Stimulated activated CD8-positive, alpha-beta memory T cell treated with anti-CD3 and anti-CD28 coated beads, Interleukin-4, amount 100 ng/mL, for 48 hours (primary cell): ENCODE measurements at regions not wholly inside any gene's neighbourhood (a gene's known extent, or its start where the extent isn't known, plus 50 kb on each side); places are given as distances from the start of the nearest gene placed in this dataset.

ENCODE experiments used
- DNase-seq: peaks from one replicate; pipeline ENCODE4 v3.0.0-alpha.2; 2020

DNA sequence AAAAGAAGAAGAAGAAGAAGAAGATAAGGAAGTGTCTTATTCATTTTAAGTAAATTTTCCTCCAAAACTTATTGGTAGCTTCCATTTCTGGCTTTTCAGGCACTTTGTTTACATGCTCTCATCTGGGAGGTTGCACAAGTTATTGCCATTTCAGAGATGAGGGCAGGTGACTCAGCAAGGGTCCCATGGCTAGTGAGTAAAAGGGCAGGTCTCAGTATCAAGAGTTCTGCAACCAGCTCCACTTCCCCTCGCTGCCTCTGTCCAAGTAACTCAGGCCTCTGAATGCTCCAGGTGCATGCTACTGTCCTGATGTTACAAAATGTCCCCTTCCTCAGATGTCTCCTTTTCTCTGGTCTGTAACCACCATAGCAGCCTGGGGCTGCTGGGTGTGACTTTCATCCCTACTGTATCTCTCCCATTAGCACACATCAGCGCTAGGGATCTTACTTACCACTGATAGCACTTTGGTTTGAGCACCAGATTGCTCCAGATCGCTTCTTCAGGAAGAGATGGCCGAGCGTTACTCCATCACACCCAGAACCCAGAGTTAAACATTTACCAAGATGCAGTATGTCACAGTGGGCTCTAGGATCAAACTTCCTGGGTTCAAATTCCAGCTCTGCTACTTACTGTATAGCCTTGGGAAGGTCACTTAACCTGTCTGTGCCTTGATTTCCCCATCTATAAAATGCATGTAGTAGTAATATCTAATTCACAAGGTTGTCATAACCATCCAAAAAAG, 57.4 kb upstream of the LAPTM4A start:
- no peak for DNase-seq

DNA sequence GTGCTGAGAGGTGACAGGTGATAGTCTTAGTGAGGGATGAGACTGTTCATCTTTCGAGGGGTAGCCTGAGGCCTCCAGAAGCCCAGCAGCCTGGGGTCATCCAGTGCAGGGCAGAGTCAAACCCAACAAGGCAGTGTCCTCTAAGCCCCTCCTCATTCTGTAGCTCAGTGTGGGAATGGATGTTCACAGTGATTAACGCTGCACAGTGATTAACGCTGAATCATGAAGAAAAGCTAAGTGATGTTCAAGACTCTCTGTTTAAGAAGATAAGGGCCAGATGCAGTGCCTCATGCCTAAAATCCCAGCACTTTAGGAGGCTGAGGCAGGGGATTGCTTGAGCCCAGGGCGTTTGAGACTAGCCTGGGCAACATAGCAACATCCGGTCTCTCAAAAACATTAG, 56.3 kb upstream of the LAPTM4A start:
- no peak for DNase-seq

DNA sequence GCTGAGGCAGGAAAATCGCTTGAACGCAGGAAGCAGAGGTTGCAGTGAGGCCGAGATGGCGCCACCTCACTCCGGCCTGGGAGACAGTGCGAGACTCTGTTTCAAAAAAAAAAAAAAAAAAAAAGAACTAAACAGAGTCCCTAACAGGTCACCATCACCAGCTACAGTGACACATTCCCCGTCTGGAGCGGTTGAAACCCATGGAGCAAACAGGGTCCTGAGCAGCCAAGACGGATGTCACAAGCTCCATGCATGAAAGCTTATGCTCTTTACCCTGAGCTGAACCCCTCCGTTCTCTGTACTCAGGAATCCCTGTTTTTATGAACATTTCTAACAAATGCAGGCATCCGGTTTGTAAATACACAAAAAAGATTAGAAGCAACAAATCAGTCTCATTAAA, 55.9 kb upstream of the LAPTM4A start:
- DNase-seq: no peak

DNA sequence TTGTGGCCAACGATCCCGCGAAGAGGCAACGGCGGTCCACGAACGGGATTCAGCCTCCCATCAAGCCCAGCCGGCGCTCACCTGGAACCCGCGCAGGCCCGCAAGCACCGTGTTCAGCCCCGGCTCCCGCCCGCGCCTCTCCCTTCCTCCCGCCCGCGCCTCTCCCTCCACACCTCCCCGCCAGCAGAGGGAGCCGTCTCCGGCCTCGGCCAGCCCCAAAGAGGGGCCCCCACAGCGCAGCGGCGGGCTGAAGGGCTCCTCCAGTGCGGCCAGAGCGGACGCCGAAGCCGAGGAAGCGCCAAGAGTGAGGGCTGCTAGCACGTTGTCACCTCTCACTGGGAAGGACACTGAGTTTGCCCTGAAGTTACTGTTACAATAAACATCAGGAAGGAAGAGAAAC, 55.3 kb upstream of the LAPTM4A start:
- peak; percentile 61 for DNase-seq

DNA sequence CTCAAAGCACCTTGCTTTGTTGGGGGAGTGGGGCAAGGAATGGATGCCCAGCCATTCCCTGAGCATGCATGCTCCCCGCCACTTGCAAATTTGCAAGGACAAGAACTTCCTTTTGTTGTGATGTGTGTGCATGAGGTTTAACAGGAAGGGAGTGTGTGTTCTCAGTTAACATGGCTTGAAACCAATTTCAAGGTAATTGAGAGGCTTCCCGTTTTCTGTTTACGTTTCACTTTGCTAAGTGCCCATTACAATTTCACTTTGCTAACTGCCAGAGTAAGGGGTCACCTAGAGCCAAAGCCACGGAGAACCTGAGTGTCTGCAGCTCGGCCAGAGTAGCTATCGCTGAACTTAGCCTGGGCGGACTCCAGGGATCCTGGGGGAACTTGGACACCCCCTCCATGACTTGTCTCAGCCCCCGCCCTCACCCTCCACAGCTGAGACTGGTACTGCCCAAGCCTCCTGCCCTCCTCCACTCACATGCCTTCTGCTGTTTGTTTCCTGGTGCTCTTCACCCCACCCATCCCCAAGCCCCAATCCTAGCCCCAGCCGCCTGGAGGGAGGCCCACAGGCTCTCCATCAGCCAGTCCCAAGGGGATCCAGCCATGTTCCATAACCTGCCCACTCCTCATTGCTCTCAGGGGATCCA, 53.6 kb upstream of the LAPTM4A start:
- no peak for DNase-seq

DNA sequence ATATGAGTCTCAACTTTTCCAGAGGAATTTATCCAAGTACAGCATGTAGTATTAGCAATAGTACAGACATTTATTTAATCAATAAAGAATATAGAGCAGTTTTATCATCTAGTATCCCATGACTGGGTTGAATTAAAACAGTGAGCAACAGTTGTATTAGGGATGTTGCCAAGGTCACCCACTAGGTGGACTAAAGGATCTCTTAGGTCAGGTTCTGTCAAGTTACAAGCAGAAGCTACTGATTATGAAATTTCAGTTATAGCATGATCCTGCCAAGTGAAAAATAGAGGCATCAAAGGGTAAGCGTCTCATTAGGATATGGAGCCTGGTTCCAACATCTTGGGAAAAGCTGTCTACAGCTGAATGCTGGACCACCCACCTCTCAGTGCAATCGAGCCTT, 52.1 kb upstream of the LAPTM4A start:
- DNase-seq: no peak
